H9 (cell line): ENCODE measurements at regions not wholly inside any gene's neighbourhood (a gene's known extent, or its start where the extent isn't known, plus 50 kb on each side); places are given as distances from the start of the nearest gene placed in this dataset.
A peak's percentile ranks its signal among the peaks of the same experiment; 100 is the strongest.

Experiments
- DNase-seq: peaks from one replicate; pipeline ENCODE4 v3.0.0-alpha.2; 2017
- H2AFZ ChIP-seq: one replicate; pipeline ENCODE4 v1.6.1; 2013; ENCODE audit warnings: mild to moderate bottlenecking, low read length, control low read depth, moderate library complexity
- H2AK5ac ChIP-seq: 2 replicates; pipeline ENCODE4 v1.6.1; 2013; ENCODE audit warnings: low read length, control low read depth, mixed read lengths; ENCODE audit not compliant: insufficient read length
- H2BK120ac ChIP-seq: one replicate; pipeline ENCODE4 v1.6.1; 2013; ENCODE audit warnings: low read depth, mild to moderate bottlenecking, low read length, control low read depth, inconsistent platforms; ENCODE audit not compliant: poor library complexity, severe bottlenecking
- H2BK12ac ChIP-seq: 2 replicates; pipeline ENCODE4 v1.6.1; 2013; ENCODE audit warnings: low read length, control low read depth, mixed read lengths, low read depth; ENCODE audit not compliant: insufficient read length
- H2BK15ac ChIP-seq: 2 replicates; pipeline ENCODE4 v1.6.1; 2013; ENCODE audit warnings: low read depth, low read length, control low read depth
- H2BK20ac ChIP-seq: one replicate; pipeline ENCODE4 v1.6.1; 2013; ENCODE audit warnings: low read depth, mild to moderate bottlenecking, low read length, control low read depth, inconsistent platforms; ENCODE audit not compliant: poor library complexity, severe bottlenecking
- H2BK5ac ChIP-seq: 2 replicates; pipeline ENCODE4 v1.6.1; 2013; ENCODE audit warnings: low read length, control low read depth, mixed read lengths; ENCODE audit not compliant: insufficient read length
- H3K14ac ChIP-seq: 2 replicates; pipeline ENCODE4 v1.6.1; 2013; ENCODE audit warnings: low read length, control low read depth; ENCODE audit not compliant: insufficient read depth
- H3K18ac ChIP-seq: 2 replicates; pipeline ENCODE4 v1.6.1; 2013; ENCODE audit warnings: low read depth, mild to moderate bottlenecking, mixed read lengths, low read length, control low read depth; ENCODE audit not compliant: insufficient read length
- H3K23ac ChIP-seq: 2 replicates; pipeline ENCODE4 v1.6.1; 2013; ENCODE audit warnings: low read length, control low read depth, mixed read lengths, low read depth; ENCODE audit not compliant: insufficient read length
- H3K23me2 ChIP-seq: 2 replicates; pipeline ENCODE4 v1.6.1; 2013; ENCODE audit warnings: low read depth, mild to moderate bottlenecking, mixed read lengths, low read length, control low read depth; ENCODE audit not compliant: insufficient read length, poor library complexity, severe bottlenecking
- H3K27ac ChIP-seq: 2 replicates; pipeline ENCODE4 v1.5.1; 2013; ENCODE audit warnings: low read length, control low read depth, mixed read lengths, low read depth; ENCODE audit not compliant: insufficient read length
- H3K27me3 ChIP-seq: 2 replicates; pipeline ENCODE4 v1.6.1; 2013; ENCODE audit warnings: low read length, control low read depth, inconsistent platforms; ENCODE audit not compliant: insufficient read depth
- H3K4ac ChIP-seq: 2 replicates; pipeline ENCODE4 v1.6.1; 2013; ENCODE audit warnings: low read depth, mild to moderate bottlenecking, control low read depth, inconsistent platforms, low read length, moderate library complexity
- H3K4me1 ChIP-seq: 2 replicates; pipeline ENCODE4 v1.6.1; 2013; ENCODE audit warnings: low read length, control low read depth, inconsistent platforms; ENCODE audit not compliant: insufficient read depth
- H3K4me2 ChIP-seq: 2 replicates; pipeline ENCODE4 v1.6.1; 2013; ENCODE audit warnings: low read length, control low read depth, mixed read lengths; ENCODE audit not compliant: insufficient read length, insufficient read depth
- H3K56ac ChIP-seq: 2 replicates; pipeline ENCODE4 v1.6.1; 2013; ENCODE audit warnings: low read depth, mild to moderate bottlenecking, mixed read lengths, low read length, control low read depth; ENCODE audit not compliant: insufficient read length
- H3K79me1 ChIP-seq: 2 replicates; pipeline ENCODE4 v1.6.1; 2013; ENCODE audit warnings: low read depth, mild to moderate bottlenecking, moderate library complexity, low read length, control low read depth, inconsistent platforms; ENCODE audit not compliant: insufficient read depth, poor library complexity, severe bottlenecking
- H3K79me2 ChIP-seq: 2 replicates; pipeline ENCODE4 v1.6.1; 2013; ENCODE audit warnings: low read length, control low read depth, inconsistent platforms; ENCODE audit not compliant: insufficient read depth
- H3K9ac ChIP-seq: 2 replicates; pipeline ENCODE4 v1.6.1; 2013; ENCODE audit warnings: low read length, control low read depth, mixed read lengths; ENCODE audit not compliant: insufficient read length; ENCODE audit errors: extremely low read depth
- H3K9me3 ChIP-seq: one replicate; pipeline ENCODE4 v1.6.1; 2013; ENCODE audit warnings: low read depth, low read length, inconsistent platforms; ENCODE audit not compliant: control insufficient read depth
- H3T11ph ChIP-seq: one replicate; pipeline ENCODE4 v1.6.1; 2013; ENCODE audit warnings: mild to moderate bottlenecking, low read length, control low read depth, inconsistent platforms
- H4K20me1 ChIP-seq: one replicate; pipeline ENCODE4 v1.6.1; 2013; ENCODE audit not compliant: control insufficient read depth, insufficient read length, insufficient read depth
- H4K5ac ChIP-seq: 2 replicates; pipeline ENCODE4 v1.6.1; 2013; ENCODE audit warnings: low read depth, mild to moderate bottlenecking, mixed read lengths, low read length, control low read depth; ENCODE audit not compliant: insufficient read length
- H4K8ac ChIP-seq: replicated peaks from 2 replicates; pipeline ENCODE4 v1.6.1; 2013; ENCODE audit warnings: low read length, control low read depth, mixed read lengths, low read depth; ENCODE audit not compliant: insufficient read length
- H4K91ac ChIP-seq: 2 replicates; pipeline ENCODE4 v1.6.1; 2013; ENCODE audit warnings: low read depth, mild to moderate bottlenecking, moderate library complexity, mixed read lengths, low read length, control low read depth; ENCODE audit not compliant: insufficient read length
- H3K27ac Mint-ChIP-seq, 3 experiments: 2 replicates in 2 of 3; 3 replicates in 1 of 3; pipeline ENCODE4 v1.8.0; 2020 to 2021; ENCODE audit warnings: mixed read lengths in 3 of 3, mild to moderate bottlenecking in 1 of 3, moderate library complexity in 1 of 3
- H3K27me3 Mint-ChIP-seq: 2 replicates; pipeline ENCODE4 v1.8.0; 2021; ENCODE audit warnings: low read depth, mild to moderate bottlenecking, moderate library complexity, mixed read lengths
- H3K36me3 Mint-ChIP-seq, 3 experiments: 2 replicates in 2 of 3; 3 replicates in 1 of 3; pipeline ENCODE4 v1.8.0; 2020 to 2021; ENCODE audit warnings: low read depth in 3 of 3, mixed read lengths in 3 of 3; ENCODE audit not compliant: insufficient read depth in 1 of 3
- H3K4me1 Mint-ChIP-seq, 2 experiments: 2 replicates each; pipeline ENCODE4 v1.8.0; 2020; ENCODE audit warnings: mixed read lengths in 2 of 2
- H3K4me3 Mint-ChIP-seq, 2 experiments: 2 replicates in 1 of 2; 3 replicates in 1 of 2; pipeline ENCODE4 v1.8.0; 2020 to 2021; ENCODE audit warnings: mild to moderate bottlenecking in 2 of 2, mixed read lengths in 2 of 2, moderate library complexity in 1 of 2
- H3K9me3 Mint-ChIP-seq, 2 experiments: 2 replicates in 1 of 2; 3 replicates in 1 of 2; pipeline ENCODE4 v1.8.0; 2020; ENCODE audit warnings: mild to moderate bottlenecking in 2 of 2, mixed read lengths in 2 of 2, moderate library complexity in 1 of 2
- WGBS: extraction: QIAGEN DNeasy Blood & Tissue Kit; methylation state at CpG from one replicate; pipeline ENCODE4 v1.1.7; 2013; ENCODE audit warnings: missing lambda C conversion rate, low lambda C conversion rate, mixed read lengths; ENCODE audit not compliant: insufficient read length; ENCODE audit errors: extremely low coverage; 5-methylcytosine and 5-hydroxymethylcytosine counted together
- TF ChIP-seq, protein P1 (sequence below): fragments of 200-600 bp; sonication (generic); conservative IDR thresholded peaks from 3 replicates; pipeline ENCODE4 v1.8.0; 2021; ENCODE audit warnings: antibody characterized with exemption, mild to moderate bottlenecking

DNA sequence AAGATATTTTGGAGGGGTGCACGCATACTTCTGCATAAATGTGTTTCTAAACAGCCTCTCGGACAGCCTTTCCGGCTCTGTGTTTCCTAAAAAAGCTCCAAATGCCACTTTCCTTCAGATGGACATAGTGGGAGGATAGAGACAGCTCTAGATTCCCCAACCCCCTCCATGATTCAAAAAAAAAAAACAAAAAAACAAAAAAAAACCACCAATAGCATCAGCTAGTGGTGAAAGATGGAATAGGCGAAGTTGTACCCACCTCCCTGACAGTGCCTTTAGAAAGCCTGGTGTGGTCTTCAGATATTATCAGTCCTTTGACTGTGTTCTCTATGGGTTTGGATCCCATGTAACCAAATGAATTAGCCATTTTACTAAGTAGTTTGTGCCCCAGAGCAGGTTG is 94.1 kb downstream of the PHETA1 start:
- H3K4me3 Mint-ChIP-seq, result no peak overlapping the region
- Histone ChIP-seq H3K9me3 (no peaks in the 10 kb centered on the region), H3K4me1 (no peaks in the 10 kb centered on the region), H2BK120ac (no peak overlapping the region), H3K23me2 (no peaks in the 10 kb centered on the region), H3K27ac (no peak overlapping the region), H2BK12ac (no peak overlapping the region), H2AK5ac (no peak overlapping the region), H3T11ph (no peak overlapping the region), H3K18ac (no peak overlapping the region), H3K79me2 (no peaks in the 10 kb centered on the region), H3K79me1 (no peaks in the 10 kb centered on the region), H3K9ac (no peak overlapping the region), H4K20me1 (no peaks in the 10 kb centered on the region), H3K27me3 (no peaks in the 10 kb centered on the region), H4K5ac (no peak overlapping the region), H2BK20ac (no peak overlapping the region), H2AFZ (no peak overlapping the region), H3K4me2 (no peak overlapping the region), H3K23ac (no peak overlapping the region), H3K56ac (no peak overlapping the region), H3K4ac (no peak overlapping the region), H4K91ac (no peak overlapping the region), H2BK5ac (no peak overlapping the region), H3K14ac (no peak overlapping the region), H2BK15ac (no peak overlapping the region), H4K8ac (no peak overlapping the region)
- no peak overlapping the region; a peak in 2 of 7 replicates for H3K27ac Mint-ChIP-seq
- H3K4me1 Mint-ChIP-seq, result peaks cover 3 to 7% of the 10 kb centered on the region in 2 experiments
- TF ChIP-seq, protein P1, sequence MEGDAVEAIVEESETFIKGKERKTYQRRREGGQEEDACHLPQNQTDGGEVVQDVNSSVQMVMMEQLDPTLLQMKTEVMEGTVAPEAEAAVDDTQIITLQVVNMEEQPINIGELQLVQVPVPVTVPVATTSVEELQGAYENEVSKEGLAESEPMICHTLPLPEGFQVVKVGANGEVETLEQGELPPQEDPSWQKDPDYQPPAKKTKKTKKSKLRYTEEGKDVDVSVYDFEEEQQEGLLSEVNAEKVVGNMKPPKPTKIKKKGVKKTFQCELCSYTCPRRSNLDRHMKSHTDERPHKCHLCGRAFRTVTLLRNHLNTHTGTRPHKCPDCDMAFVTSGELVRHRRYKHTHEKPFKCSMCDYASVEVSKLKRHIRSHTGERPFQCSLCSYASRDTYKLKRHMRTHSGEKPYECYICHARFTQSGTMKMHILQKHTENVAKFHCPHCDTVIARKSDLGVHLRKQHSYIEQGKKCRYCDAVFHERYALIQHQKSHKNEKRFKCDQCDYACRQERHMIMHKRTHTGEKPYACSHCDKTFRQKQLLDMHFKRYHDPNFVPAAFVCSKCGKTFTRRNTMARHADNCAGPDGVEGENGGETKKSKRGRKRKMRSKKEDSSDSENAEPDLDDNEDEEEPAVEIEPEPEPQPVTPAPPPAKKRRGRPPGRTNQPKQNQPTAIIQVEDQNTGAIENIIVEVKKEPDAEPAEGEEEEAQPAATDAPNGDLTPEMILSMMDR, result peak; percentile 68
- peaks cover 1% of the 10 kb centered on the region for H3K27me3 Mint-ChIP-seq
- DNase-seq, result no peak
- H3K9me3 Mint-ChIP-seq, result 0 out of 5 replicates have a peak, but pooled peaks cover 0 to 3% of the 10 kb centered on the region in 2 experiments
- no CpG with 5 or more reads among the region's 4 CpGs for WGBS
- H3K36me3 Mint-ChIP-seq, result no peaks in the 10 kb centered on the region; a peak in 1 of 7 replicates
